HS-27A (cell line): ENCODE measurements at regions not wholly inside any gene's neighbourhood (a gene's known extent, or its start where the extent isn't known, plus 50 kb on each side); places are given as distances from the start of the nearest gene placed in this dataset.

Experiments used
- DNase-seq: peaks from one replicate; pipeline ENCODE4 v3.0.0-alpha.2; 2012; ENCODE audit warnings: low read depth, missing footprints

GRCh38 chr4:136847881-136848621, 684.2 kb downstream of the PCDH18 start:
- DNase-seq = no peak

- no peak for DNase-seq
Observed at GRCh38 chr4:136841526-136841925, 690.8 kb downstream of the PCDH18 start.

- DNase-seq = no peak
Observed at GRCh38 chr4:136838607-136839006, 693.7 kb downstream of the PCDH18 start.

GRCh38 chr4:136831553-136831952, 700.7 kb downstream of the PCDH18 start:
- no peak for DNase-seq

- no peak for DNase-seq
Observed at GRCh38 chr4:136829280-136829679, 703.0 kb downstream of the PCDH18 start.

- no peak for DNase-seq
Observed at GRCh38 chr4:136823020-136823419, 709.3 kb downstream of the PCDH18 start.

- no peak for DNase-seq
Observed at GRCh38 chr4:136818811-136819330, 713.4 kb downstream of the PCDH18 start.

- no peak for DNase-seq
Observed at GRCh38 chr4:136812100-136812880, 720.0 kb downstream of the PCDH18 start.

- DNase-seq = no peak
Observed at GRCh38 chr4:136811496-136812077, 720.7 kb downstream of the PCDH18 start.

GRCh38 chr4:136810626-136811025, 721.7 kb downstream of the PCDH18 start:
- DNase-seq = peak; percentile 49

- DNase-seq = no peak
Observed at GRCh38 chr4:136806844-136807243, 725.5 kb downstream of the PCDH18 start.

- DNase-seq = no peak
Observed at GRCh38 chr4:136805617-136806016, 726.7 kb downstream of the PCDH18 start.

GRCh38 chr4:136803433-136803832, 728.9 kb downstream of the PCDH18 start:
- DNase-seq = no peak

GRCh38 chr4:136800248-136800647, 732.0 kb downstream of the PCDH18 start:
- DNase-seq = no peak

- DNase-seq = no peak
Observed at GRCh38 chr4:136796953-136797352, 735.3 kb downstream of the PCDH18 start.

- no peak for DNase-seq
Observed at GRCh38 chr4:136793848-136794247, 738.4 kb downstream of the PCDH18 start.

- no peak for DNase-seq
Observed at GRCh38 chr4:136784326-136784725, 748.0 kb downstream of the PCDH18 start.

GRCh38 chr4:136769717-136770116, 762.6 kb downstream of the PCDH18 start:
- DNase-seq = no peak

GRCh38 chr4:136768925-136769275, 763.4 kb downstream of the PCDH18 start:
- DNase-seq = no peak

GRCh38 chr4:136768213-136768924, 763.9 kb downstream of the PCDH18 start:
- DNase-seq = no peak

GRCh38 chr4:136763919-136764318, 768.4 kb downstream of the PCDH18 start:
- no peak for DNase-seq

- no peak for DNase-seq
Observed at GRCh38 chr4:136755531-136755916, 776.8 kb downstream of the PCDH18 start.
